HG02798 (cell line): ENCODE measurements at regions not wholly inside any gene's neighbourhood (a gene's known extent, or its start where the extent isn't known, plus 50 kb on each side); places are given as distances from the start of the nearest gene placed in this dataset.

ENCODE experiments used
- ATAC-seq: cut with Tn5 transposase; IDR thresholded peaks from one replicate; pipeline ENCODE4 v1.9.1; 2021; ENCODE audit warnings: mild to moderate bottlenecking; ENCODE audit not compliant: unreplicated experiment, poor library complexity

DNA sequence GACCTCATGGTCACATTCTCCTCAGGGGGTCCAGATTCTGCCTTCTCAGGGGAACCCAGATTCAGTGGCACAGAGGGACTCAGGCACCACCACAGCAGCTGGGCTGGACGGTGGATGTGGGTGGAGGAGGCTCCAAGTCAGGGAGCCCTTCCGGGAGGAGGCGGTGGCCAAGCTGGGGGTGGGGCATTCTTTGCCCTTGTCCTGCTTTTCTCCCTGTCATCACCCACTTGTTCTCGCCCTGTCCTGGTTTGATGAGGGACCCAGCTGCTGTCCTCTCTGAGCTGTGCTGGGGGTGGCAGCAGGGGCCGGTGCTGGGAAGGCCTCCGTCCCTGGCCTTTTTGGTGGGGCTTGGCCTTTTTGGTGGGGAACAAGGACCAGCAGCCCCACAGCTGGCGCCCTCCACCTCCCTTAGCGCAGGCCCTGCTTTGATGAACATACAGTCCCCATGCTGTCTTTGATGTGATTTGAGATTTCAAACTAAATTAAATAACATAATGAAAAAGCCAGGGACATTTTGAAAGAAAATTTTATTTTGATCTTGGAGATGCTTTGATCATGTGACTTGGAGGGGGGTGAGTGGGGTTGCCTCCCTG, 1168.2 kb downstream of the BRD1 start:
- ATAC-seq: no peak

DNA sequence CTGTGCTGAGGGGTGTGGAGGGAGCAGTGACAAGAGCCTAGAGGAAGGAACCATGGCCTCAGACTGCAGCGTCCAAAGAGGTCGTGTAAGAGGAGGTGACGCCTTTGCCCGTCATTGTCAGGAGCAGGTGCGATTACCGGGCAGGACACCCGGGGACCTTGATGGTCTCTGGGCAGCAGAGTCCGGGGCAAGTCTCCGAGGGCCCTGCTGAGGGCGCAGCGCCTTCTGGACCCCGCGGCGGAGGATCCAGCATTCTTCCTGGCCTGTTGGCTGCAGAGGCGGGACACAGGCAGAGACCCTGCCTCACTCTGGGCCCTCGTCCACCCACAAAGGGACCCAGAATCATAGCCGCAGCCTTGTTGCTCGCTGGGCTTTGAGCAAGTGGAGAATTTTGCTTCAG, 1168.8 kb downstream of the BRD1 start:
- ATAC-seq: no peak

DNA sequence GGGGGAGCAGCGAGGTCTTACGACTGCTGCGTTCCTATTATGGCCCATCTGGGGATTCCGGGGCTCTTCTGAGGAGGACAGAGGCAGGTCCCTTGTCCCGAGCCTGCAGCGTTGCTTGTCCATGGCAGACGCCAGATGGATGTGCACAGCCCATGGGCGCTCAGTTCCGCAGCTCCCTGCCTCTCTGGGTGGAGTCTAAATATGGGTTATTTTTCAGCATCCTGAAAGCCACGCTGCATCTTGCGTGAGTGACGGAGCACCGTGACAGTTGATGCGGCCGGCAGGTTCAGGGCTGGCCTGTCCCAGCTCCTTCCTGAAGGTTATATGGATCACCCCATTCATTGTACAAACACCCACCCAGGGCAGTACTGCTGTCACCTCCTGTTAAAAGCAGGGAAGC, 1169.4 kb downstream of the BRD1 start:
- ATAC-seq: no peak

DNA sequence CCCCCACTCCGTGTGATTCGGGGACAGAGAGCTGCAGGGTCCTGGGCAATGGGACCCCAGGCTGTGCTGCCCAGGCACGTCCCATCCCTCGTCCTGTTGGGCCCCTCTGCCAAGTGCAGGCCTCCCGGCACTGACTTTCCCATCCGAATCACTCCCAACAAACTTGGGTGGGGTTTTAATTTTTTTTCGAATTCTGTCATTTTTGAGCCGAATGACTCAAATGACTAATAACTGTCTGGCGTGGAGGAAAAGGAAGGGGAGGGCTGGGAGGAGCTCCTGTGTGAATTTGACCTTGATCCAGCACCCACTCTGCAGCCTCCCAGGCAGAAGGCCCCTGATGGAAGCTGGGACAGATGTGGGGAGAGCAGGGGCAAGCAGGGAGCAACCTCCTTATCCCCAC, 1173.2 kb downstream of the BRD1 start:
- ATAC-seq: no peak

DNA sequence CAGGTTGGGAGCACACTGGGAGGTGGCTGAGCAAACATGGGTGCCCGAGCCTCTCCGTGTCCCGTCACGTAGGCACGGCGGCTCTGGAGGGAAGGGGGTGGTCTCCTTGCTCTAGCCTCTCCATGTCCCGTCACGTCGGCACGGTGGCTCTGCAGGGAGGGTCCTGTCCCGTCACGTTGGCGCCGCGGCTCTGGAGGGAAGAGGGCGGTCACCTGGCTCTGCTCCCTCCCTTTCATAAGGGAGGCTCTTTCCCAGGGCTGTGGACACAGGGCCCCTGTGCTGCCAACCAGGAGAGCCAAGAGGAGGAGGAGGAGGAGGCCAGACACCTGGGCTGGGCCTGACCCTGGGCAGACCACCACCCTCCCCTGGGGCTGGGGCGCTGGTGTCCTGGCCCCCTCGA, 1173.7 kb downstream of the BRD1 start:
- ATAC-seq: no peak

DNA sequence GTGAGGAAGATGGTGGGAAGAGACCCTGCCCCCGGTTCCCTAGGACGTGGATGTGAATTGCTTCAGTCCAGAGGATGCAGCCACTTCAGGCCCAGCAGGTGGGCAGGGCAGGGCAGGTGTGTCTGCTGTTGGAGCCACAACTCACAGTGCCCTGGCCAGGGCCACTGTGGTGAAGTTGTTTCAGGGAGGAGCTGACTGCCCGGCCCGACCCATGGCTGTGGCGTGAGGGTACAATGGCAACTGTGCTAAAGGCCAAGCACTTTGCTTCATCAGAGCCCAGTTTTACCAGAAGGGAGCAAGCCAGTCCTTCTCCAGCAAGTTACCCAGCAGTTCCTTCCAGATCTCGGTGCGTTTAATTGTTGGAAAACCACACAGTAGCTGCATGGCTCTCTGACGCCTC, 1174.4 kb downstream of the BRD1 start:
- no peak for ATAC-seq

DNA sequence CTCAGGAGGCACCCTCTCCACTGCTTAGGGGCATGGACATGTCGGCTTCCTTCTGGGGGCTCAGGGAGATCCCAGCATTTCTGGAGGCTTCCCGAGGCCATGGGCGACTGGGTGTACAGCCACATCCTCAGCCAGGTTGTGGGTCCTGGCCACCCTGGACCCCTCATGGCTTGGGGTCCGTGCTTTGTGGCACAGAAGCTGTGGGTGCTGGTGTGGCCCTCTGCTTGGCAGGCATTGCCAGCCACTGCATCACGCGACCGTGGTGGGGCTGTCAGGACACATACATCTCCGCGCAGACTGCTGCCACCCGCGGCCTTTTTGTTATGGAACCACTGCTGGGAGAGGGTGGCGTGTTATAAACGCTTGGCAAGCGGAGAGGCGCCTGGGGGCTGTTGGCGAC, 1174.9 kb downstream of the BRD1 start:
- no peak for ATAC-seq

DNA sequence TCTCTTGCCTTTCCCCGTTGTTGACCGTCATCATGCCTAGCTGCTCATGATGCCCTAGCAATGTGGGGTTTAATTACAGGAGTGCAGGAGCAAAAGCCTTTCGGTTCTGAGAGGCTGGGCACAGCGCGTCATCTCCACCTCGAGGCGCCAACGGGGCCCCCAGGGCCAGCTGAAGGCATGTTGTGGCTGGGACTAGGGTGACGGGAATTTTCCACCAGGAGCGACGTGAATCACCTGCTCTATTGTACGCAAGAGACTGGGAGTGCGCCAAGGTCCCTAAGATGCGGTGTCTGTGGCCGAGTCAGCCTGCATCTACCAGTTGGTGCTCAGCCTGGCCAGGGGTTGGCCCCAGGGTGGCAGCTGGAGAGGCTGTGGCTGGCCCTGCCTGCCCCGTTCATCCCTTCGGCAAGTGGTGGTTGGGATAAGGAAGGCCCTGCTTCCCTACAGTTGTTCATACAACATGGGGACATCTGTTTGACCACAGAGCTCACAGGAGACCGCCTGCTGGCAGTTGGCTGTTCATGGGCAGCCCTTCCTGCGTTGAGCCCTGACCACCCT, 1175.6 kb downstream of the BRD1 start:
- ATAC-seq: no peak

DNA sequence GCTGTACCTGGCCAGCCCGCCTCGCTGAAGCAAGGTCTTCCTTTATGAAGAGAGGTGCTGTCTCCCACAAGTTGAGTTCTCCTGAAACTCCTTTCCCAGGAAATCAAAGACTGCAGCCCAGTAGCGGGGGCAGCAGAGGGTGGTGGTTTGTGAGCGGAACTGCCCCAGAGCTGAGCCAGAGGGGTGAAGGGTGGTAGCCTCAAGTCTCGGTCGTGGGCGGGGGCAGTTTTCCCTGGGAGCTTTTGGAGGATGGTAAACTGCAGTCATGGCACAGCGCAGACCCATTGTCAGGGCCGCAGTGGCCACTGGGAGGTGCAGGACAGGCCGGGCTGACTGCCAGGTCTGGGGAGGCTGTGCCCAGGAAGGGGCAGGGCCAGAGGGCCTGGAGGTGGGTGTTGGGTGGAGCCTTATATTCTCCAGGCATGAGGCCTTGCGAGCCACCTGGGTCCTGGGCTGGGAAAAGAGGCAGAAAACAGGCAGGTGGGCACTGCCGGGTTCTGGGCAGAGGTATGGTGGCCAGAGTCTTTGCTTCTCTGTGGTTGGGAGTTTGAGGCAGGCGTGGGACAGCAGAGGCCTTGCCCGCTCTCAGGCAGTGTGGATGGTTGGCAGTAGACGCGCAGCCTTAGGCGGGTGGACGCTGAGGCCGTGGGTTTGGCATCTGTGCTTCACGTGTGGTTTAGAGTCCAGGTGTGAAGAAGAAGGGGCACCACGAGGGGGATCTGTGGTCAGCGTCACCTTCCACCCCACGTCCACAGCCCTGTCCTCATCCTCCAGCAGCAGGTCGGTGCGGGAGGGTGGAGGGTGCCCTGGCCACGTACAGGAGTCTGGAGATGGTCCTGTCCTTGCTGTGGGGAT, 1176.4 kb downstream of the BRD1 start:
- ATAC-seq: no peak

DNA sequence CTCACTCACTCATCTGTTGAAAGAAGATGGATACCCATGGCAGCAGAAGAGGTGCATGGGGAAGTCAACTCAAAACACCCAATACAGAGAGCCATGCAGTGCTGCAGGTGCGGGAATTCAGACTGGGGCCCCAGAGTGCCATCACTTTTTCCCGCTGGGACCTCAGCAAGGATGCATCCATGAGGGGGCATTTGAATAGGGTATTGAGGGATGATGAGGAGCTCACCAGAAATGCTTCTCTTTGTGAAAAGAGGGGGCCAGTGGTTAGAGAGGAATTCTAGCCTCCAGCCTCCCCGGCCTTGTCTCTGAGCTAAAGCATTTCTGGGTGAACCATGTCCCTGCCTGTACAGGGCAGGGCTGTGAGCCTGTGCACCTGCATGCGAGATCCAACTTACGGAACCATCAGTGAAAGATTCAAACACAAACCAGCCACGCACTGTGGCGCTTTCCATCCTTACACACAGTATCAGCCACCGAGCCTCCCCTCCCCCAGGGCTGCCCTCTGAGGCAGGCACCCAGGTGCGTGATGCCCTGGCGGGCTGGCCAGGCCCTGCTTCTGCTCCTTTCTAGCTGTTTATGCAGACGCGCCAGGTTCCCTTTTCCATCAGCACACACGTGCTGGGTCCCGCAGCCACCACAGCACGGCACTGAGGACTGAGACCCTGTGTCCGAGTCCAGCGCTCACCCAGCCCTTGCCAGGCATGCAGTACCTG, 1177.2 kb downstream of the BRD1 start:
- ATAC-seq: no peak

DNA sequence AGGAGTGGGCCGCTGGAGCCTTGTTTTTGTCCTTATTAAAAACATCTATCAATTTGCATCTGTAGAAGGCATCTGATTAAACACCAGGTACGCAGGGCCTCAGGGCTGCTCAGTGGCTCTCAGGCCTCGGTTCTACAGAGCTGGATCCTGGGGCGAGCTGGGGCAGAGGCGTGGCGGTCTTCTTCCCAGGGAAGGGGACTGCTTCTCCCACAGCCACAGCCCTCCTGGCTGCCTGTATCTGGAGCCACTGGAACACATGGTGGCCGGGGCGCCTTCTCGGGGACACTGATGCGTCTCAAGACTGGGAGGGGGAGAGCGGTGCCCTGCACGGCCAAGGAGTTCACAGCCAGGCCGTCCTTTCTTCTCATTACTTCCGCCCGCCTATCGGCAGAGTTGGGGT, 1178.2 kb downstream of the BRD1 start:
- ATAC-seq: no peak

DNA sequence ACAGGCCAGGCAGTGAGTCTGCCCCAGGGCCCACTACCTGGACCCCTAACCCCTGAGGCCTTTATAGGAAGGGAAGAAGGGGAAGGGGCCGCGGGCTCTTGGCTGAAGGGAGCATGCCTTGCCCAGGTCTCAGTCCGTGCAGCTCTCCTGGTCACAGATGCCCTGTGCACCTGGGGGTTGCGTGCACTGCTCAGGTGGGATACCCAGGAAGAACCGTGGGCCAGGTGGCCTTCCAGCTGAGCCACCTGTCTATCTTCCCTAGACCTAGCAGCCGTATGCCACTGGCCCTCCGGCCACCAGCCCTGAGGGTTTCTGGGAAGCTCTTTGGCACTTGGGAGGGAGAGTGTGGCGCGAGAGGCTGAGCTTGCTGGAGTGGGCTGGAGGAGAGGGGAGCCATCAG, 1178.6 kb downstream of the BRD1 start:
- no peak for ATAC-seq

DNA sequence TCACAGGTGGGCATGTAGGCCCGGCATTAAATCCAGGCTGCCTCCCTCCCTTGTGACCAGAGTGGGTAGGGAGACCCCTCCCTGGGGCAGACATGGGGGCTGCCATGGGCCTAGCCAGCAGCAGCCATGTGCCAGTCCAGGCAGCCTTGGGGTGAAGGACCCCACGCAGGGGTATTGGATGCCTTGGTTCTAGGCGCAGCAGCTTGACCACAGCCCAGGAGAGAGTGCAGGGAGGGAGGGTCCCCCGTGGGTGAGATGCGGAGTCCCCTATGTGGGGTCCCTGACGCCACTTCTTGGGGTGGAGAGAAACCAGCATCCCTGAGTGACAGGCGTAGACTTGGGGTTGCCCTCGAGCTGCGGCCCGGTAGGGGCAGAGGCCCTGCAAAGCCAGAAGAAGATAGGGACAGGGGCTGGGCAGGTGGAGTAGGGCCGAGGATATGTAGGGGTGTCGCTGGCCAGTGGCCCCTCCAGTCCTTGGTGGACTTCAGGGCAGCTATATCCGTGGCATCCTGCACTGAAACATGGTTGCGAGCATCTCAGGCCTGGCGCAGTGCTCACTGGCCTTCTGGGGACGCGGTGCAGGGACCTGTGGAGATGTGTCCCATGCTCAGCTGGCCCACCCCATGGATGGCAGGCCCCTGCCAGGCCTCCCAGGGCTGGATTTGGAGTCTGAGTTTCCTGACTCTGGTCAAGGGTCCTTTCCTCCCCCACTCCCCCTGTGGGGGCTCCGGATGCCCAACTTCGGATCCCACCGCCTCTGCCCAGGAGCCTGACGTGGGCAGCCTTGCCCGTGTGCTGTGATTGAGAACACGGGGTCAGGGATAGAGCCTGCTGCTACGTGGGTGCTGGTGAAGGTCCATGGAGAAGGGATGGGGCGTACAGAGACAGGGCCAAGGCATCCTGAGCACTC, 1179.8 kb downstream of the BRD1 start:
- ATAC-seq: no peak

DNA sequence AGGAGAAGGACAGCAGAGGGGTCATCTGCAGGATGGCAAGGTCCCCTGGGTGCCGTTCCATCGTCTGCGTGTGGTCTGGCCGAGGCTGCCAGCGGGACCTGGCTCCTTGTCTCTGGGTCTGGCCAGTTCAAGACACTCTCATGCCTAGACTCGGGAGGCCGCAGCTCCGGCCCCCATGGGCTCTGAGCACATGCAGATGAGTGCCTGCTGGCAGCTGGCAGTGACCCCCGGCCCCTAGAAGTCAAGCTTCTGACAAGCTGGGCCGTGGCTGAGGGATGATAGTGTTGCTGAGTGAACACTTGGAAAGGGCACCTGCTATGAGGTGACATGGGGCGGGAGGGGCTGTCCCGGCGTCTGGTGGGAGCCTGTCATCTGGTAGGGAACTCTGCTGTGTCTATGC, 1180.6 kb downstream of the BRD1 start:
- ATAC-seq: no peak

DNA sequence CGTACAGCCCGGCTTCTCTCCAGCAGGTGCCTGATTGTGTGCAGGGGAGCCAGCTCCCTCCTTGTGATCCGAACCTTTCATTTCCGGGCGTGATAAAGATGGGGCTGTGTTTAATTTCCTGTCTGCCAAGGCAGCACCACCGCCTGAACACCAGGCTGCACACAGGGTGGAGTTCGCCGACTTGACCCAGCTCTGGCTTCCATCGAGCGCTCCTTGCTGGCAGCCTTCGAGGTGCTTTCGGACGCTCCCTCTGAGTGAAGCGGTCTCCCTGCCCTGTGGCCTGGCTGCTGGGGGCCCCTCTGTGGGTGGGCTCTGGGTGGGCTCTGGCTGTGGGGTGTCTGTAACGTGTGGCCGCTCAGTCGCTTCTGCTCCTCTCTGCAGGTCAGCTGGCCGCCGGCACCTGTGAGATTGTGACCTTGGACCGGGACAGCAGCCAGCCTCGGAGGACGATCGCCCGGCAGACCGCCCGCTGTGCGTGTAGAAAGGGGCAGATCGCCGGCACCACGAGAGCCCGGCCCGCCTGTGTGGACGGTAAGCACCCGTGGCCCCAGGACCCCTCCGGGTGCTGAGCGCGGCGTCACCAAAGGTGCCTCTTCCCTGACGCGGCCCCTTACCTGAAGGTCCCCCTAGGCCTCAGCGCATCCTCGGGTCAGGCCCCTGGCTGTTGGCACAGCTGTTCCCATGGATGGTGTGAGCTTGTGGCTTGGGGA, 1181.3 kb downstream of the BRD1 start:
- ATAC-seq: no peak

DNA sequence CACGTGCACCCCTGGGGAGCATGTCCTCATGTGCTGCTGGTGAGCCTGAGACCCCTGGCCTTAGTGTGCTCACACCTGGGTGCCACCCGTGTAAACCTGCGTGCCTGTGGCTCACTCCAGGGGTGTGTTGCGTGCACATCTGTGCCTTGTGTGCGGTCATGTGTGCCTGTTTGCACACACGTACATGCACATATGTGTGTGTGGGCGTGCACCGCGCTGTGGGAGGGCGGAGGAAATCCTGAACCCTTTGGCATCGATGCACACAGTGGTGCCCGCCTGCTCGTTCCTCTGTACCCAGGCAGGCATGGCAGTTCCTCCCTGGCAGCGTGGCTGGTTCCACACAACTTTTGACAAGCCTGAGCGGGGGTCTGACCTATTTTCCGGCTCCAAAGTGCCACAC, 1181.9 kb downstream of the BRD1 start:
- ATAC-seq: no peak

DNA sequence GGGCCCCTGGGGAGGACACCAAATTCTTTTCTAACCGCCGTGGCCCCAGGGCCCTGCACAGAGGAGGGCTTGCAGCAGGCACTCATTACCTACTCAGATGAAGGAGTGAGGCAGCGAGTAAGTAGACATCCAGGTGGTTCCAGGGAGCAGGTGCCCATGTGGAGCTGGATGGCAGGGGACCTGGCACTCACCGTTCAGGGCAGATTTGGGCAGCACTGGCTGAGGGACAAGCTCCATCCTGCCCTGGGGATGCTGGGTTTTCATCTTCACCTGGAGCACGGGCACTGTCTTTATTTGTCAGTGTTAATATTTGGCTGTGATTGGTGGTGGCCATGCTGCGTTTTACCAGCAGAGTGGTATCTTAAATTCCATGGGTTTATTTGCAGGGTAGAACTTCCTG, 1182.7 kb downstream of the BRD1 start:
- no peak for ATAC-seq

DNA sequence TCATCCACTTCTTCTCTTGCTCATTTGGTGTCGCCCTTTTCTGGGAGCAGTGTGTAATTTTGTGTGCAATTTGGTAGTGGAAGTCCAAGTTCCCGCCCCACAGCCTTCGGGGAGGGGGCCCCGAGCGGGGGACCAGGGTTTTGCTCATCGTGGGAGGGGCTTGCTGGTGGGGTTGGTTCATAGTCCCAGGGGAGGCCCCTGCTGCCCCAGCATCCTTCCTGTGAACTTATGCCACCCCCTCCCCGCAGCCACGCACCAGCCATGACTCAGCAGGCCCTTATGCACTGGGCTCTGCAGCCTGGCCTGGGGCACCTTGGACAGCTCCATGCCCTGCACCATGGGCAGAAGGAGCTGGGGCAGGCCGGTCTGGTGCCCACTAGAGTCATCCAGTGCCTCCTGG, 1183.6 kb downstream of the BRD1 start:
- ATAC-seq: no peak

DNA sequence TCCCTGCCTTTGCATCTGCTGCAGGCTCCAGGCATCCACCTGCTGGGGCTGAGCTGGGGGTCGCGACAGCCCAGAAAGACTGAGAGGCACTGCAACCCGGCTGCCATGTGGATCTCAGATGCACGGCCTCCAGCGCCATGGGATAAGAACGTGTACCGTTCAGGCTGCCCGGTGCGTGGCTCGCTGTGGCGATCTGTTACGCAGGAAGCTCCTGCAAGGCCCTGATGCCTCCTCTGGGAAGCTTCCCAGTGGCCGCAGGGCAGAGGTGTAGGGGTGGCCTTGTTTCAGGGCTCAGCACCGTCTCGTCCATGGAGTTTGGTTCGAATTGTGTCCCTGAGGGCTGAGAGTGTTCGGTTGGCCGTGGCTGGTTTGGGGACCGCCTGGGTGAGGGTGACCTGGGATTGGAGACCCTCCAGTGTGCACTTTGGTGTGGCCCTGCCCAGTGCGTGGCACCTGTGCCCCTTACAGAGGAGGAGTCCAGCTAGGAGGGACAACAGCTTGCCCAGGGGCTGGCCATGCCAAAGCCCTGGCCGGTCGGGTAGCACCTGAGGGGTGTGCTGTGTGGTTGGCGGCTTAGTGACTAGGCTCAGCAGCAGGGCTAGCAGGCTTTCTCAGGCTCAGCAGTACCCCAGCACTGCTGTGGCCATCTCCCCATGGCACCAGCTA, 1184.5 kb downstream of the BRD1 start:
- ATAC-seq: no peak
